NCI-H1105 treated with DMSO at 0.1 percent for 48 hours (cell line): ENCODE measurements at regions not wholly inside any gene's neighbourhood (a gene's known extent, or its start where the extent isn't known, plus 50 kb on each side); places are given as distances from the start of the nearest gene placed in this dataset.
A peak's percentile ranks its signal among the peaks of the same experiment; 100 is the strongest.
"Not testable (repeated sequence)": the region's sequence is repeated elsewhere in the genome, so short reads cannot be mapped to it uniquely, and the experiment has no call there.

Experiments
- DNase-seq: peaks from one replicate; lab custom pipeline; 2025; lab: John Stamatoyannopoulos, UW

- DNase-seq: not testable (repeated sequence)
These were observed 136.6 kb upstream of the PROKR2 start for GRCh38 chr20:5453316-5453715.

GRCh38 chr20:5452691-5453090 lies 135.9 kb upstream of the PROKR2 start:
- not testable (repeated sequence) for DNase-seq

DNA sequence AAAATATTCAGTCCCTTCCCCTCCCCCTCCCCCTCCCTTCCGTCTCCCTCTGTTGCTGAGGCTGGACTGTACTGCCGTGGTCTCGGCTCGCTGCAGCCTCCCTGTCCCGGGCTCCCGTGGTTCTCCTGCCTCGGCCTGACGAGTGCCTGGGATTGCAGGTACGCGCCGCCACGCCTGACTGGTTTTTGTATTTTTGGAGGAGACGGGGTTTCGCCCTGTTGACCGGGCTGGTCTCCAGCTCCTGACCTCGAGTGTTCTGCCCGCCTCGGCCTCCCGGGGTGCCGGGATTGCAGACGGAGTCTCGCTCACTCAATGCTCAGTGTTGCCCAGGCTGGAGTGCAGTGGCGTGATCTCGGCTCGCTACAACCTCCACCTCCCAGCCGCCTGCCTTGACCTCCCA lies 135.5 kb upstream of the PROKR2 start:
- not testable (repeated sequence) for DNase-seq

GRCh38 chr20:5451643-5452210 lies 135.0 kb upstream of the PROKR2 start:
- DNase-seq: no peak

DNA sequence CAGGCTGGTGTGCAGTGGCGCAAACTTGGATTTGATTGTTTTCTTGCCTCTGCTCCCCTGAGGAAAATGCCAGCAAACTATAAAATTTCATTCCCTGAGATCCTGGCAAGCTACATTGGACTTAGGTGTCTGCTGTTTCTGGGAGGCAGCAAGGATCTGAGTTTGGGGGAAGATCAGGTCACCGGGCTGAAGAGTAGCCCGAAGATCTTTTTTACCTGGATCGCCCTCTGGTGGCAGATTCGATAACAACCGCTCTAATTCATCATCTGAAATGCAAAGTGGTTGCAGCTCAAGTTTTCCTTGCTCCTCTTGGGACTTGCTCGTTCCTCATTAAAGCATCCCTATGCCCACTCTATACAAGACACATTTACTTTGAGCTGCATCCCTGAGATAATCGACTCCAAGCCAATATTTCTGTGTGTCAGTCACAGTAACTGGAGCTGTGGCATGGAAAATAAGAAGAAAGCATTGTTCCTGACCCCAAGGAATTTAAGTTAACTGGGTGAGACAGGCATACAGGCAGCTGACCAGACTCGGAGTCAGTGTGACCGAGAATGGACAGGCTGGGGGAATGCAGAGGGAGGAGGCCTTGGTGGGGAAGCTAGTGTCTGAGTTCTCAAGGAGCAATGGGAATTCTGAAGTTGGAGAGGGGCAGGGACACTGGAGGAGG lies 131.8 kb upstream of the PROKR2 start:
- peak; percentile 64 for DNase-seq

DNA sequence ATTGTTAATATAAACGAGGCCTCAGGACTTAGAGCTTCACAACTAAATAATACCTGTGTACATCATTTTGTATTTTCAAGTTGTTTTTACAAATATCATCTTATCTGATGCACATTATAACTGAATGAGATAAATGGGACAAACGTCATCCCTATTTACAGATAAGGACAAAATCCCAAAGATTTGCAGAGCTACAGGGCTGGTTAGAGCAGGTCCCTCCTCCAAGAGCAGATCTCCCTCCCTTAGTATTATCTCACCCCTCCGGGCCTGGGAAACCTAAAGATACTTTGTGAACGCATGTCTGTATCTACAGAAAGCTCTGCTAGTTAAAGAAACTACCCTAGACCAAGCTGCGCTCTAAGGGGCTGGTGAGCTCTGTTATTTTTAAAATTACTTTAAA lies 130.4 kb upstream of the PROKR2 start:
- DNase-seq: no peak

DNA sequence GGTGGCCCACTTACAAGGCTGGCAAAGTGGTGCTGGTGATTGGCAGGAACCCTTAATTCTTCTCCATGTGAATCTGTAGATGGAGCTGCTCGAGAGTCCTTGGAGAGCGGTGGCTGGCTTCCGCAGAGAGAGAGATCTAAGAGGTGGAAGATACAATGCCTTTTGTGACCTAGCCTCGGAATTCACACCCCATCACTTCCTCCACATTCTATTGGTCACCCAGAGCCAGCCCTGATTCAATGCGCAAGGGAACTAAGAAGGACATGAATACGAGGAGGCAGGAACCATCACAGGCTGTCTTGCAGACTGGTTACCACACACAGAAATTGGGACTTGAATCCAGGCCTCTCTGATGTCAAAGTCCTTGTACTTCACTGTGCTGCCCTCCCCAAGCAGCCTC lies 128.9 kb upstream of the PROKR2 start:
- no peak for DNase-seq

- DNase-seq: peak; percentile 4
These were observed 125.3 kb upstream of the PROKR2 start for GRCh38 chr20:5442101-5442500.

- no peak for DNase-seq
These were observed 117.4 kb upstream of the PROKR2 start for GRCh38 chr20:5434116-5434515.

- DNase-seq: no peak
These were observed 116.6 kb upstream of the PROKR2 start for GRCh38 chr20:5433352-5433751.

DNA sequence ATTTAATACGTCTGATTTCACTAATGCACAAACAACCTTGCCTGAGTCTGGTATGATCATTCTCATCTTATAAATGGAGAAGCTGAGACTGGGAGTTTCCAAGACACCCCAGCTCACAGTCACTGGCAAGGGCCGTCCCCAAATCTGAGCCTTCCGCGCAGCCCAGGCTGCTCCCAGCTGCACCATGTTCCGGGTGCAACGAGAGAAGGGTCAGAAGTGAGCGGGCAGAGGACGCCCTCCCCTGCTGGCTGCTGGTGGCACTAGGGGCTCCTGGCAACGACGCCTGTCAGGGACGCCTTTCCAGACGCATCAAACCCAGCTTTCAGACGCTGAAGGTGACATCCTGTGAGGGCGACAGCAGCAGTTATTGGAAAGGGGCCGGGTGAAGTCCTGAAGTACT lies 115.3 kb upstream of the PROKR2 start:
- no peak for DNase-seq

- DNase-seq: no peak
These were observed 113.9 kb upstream of the PROKR2 start for GRCh38 chr20:5430670-5431069.

- DNase-seq: no peak
These were observed 109.3 kb upstream of the PROKR2 start for GRCh38 chr20:5426026-5426425.

- peak; percentile 79 for DNase-seq
These were observed 99.3 kb upstream of the PROKR2 start for GRCh38 chr20:5416086-5416485.

DNA sequence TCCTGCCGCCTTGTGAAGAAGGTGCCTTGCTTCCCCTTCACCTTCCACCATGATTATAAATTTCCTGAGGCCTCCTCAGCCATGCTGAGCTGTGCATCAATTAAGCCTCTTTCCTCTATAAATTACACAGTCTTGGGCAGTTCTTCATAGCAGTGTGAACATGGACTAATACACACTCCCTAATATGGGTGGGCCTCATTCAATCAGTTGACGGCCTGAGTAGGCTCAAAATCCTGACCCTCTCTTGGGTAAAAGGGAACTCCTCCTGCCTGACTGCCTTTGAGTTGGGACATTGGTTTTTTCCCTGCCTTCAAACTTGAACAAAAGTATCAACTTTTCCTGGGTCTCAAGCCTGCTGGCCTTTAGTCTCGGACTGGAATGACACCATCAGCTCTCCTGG lies 96.6 kb upstream of the PROKR2 start:
- DNase-seq: no peak

DNA sequence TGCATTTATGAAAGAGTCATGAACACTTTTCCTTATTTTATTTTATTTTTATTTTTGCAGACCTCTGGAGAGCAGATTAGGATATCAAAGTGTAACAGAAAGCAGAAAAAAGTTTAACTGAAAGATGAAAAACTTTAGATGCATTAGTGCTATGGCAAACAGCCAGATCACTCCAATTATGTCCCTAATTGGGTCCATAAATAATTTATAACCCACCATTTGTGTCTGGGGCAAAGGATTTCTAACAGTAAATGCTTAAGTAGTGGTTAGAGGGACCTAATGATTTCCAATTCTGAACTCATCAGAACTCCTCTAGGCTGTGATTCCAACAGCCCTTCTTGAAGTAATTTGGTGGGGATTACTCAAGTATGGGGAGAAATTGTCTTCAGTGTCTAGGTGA lies 93.7 kb upstream of the PROKR2 start:
- peak; percentile 69 for DNase-seq

GRCh38 chr20:5402903-5403531 lies 86.3 kb upstream of the PROKR2 start:
- no peak for DNase-seq

GRCh38 chr20:5401277-5401875 lies 84.6 kb upstream of the PROKR2 start:
- no peak for DNase-seq

DNA sequence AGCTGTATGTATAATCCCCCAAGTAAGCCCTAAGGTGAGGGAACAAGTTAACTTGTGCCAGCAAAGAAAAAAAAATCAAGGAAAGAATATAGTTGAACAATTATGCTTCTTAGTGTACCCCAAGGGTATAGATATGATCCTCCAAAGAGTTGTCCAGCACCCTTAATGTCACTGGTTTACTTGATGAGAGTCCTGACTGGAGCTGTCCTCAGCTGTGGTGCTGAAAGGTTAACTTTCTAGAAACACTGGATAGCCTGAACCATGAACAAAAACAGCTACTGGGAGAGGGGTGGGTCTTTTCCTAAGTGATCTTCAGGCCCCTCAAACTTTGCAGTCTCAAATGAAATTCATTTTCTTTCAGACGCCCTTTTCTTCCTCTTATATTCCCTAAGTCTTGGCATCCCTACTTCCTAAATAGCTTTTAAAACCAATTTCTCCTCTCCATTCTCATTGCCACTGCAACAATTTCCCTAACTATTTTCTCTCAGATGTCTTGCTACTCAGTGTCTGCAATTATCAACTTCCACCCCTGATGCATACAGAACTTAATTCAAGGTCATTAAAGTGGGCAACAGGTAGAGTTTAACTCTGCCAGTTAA lies 83.5 kb upstream of the PROKR2 start:
- no peak for DNase-seq

DNA sequence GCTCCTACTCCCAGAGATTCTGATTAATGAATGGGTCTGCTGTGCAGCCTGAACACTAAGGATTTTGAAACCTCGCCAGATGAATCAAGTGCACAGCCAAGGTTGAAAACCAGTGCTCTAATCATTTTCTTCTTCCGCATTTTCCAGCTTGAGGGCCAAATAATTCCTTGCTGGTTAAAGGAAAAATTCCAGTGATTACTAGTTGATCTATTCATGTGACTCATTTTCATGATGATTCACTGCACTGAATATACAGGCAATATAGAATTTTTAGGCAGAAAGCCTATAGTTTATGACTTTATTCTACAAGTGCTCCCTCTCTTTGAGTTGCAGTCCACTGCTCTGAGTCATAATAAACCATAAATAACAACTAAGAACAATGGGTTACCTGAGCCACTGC lies 80.6 kb upstream of the PROKR2 start:
- peak; percentile 19 for DNase-seq

- DNase-seq: no peak
These were observed 79.4 kb upstream of the PROKR2 start for GRCh38 chr20:5395932-5396727.
